Effector memory CD8-positive, alpha-beta T cell (primary cell): ENCODE measurements at regions not wholly inside any gene's neighbourhood (a gene's known extent, or its start where the extent isn't known, plus 50 kb on each side); places are given as distances from the start of the nearest gene placed in this dataset.

Experiments
- ATAC-seq: fragments of 150-1000 bp; cut with Tn5 transposase; replicated peaks from 2 replicates; pipeline ENCODE4 v1.10.0; 2021; ENCODE audit warnings: mild to moderate bottlenecking, moderate library complexity
- DNase-seq, 3 experiments: peaks; one replicate each; pipeline ENCODE4 v3.0.0; 2021
- H3K27ac Mint-ChIP-seq, 2 donors: one replicate each; pipeline ENCODE4 v1.8.0; 2022; ENCODE audit warnings: mild to moderate bottlenecking in 2 of 2, mixed read lengths in 2 of 2, moderate library complexity in 2 of 2
- H3K27me3 Mint-ChIP-seq, 2 donors: one replicate each; pipeline ENCODE4 v1.8.0; 2022; ENCODE audit warnings: mixed read lengths in 2 of 2
- H3K36me3 Mint-ChIP-seq: one replicate; pipeline ENCODE4 v1.8.0; 2022; ENCODE audit warnings: mild to moderate bottlenecking, moderate library complexity, mixed read lengths; ENCODE audit not compliant: insufficient read depth
- H3K4me1 Mint-ChIP-seq, 2 donors: one replicate each; pipeline ENCODE4 v1.8.0; 2022; ENCODE audit warnings: low read depth in 2 of 2, mixed read lengths in 2 of 2
- H3K4me3 Mint-ChIP-seq, 2 donors: one replicate each; pipeline ENCODE4 v1.8.0; 2022; ENCODE audit warnings: mild to moderate bottlenecking in 2 of 2, mixed read lengths in 2 of 2, moderate library complexity in 2 of 2
- H3K9me3 Mint-ChIP-seq, 2 donors: one replicate each; pipeline ENCODE4 v1.8.0; 2022; ENCODE audit warnings: mixed read lengths in 2 of 2

- H3K4me1 Mint-ChIP-seq = no peaks in the 10 kb centered on the region
- H3K4me3 Mint-ChIP-seq = no peak overlapping the region
- no peak overlapping the region for H3K27ac Mint-ChIP-seq
- DNase-seq = no peak
- peaks cover 3% of the 10 kb centered on the region for H3K36me3 Mint-ChIP-seq
- H3K27me3 Mint-ChIP-seq = peaks cover 26 to 39% of the 10 kb centered on the region in 2 donors
- H3K9me3 Mint-ChIP-seq = no peaks in the 10 kb centered on the region
- no peak for ATAC-seq
These were observed 500.1 kb downstream of the EPM2A start for GRCh38 chr6:145235207-145235606.

GRCh38 chr6:145238787-145239186, 496.5 kb downstream of the EPM2A start:
- Mint-ChIP-seq H3K27ac (no peak overlapping the region), H3K9me3 (no peaks in the 10 kb centered on the region), H3K27me3 (peaks cover 25 to 35% of the 10 kb centered on the region in 2 donors), H3K4me1 (no peaks in the 10 kb centered on the region), H3K4me3 (no peak overlapping the region), H3K36me3 (no peaks in the 10 kb centered on the region)
- DNase-seq (no peak), ATAC-seq (no peak)

GRCh38 chr6:145241039-145241438, 494.3 kb downstream of the EPM2A start:
- peaks cover 15 to 26% of the 10 kb centered on the region in 2 donors for H3K27me3 Mint-ChIP-seq
- no peaks in the 10 kb centered on the region for H3K36me3 Mint-ChIP-seq
- H3K4me3 Mint-ChIP-seq = no peak overlapping the region
- ATAC-seq = no peak
- H3K27ac Mint-ChIP-seq = no peak overlapping the region
- DNase-seq = no peak
- no peaks in the 10 kb centered on the region for H3K9me3 Mint-ChIP-seq
- H3K4me1 Mint-ChIP-seq = no peaks in the 10 kb centered on the region

GRCh38 chr6:145241721-145242120, 493.6 kb downstream of the EPM2A start:
- DNase-seq = no peak
- H3K27me3 Mint-ChIP-seq = peaks cover 11 to 23% of the 10 kb centered on the region in 2 donors
- no peak overlapping the region for H3K4me3 Mint-ChIP-seq
- no peaks in the 10 kb centered on the region for H3K9me3 Mint-ChIP-seq
- no peak overlapping the region for H3K27ac Mint-ChIP-seq
- no peaks in the 10 kb centered on the region for H3K4me1 Mint-ChIP-seq
- ATAC-seq = no peak
- H3K36me3 Mint-ChIP-seq = no peaks in the 10 kb centered on the region

GRCh38 chr6:145244349-145245100, 490.8 kb downstream of the EPM2A start:
- no peak for DNase-seq
- H3K4me1 Mint-ChIP-seq = no peaks in the 10 kb centered on the region
- H3K36me3 Mint-ChIP-seq = no peaks in the 10 kb centered on the region
- no peak overlapping the region for H3K4me3 Mint-ChIP-seq
- peaks cover 0 to 14% of the 10 kb centered on the region in 2 donors for H3K27me3 Mint-ChIP-seq
- no peak overlapping the region for H3K27ac Mint-ChIP-seq
- no peaks in the 10 kb centered on the region for H3K9me3 Mint-ChIP-seq
- no peak for ATAC-seq

- Mint-ChIP-seq H3K27me3 (peaks cover 0 to 14% of the 10 kb centered on the region in 2 donors), H3K36me3 (no peaks in the 10 kb centered on the region), H3K4me1 (no peaks in the 10 kb centered on the region), H3K27ac (no peak overlapping the region), H3K4me3 (no peak overlapping the region), H3K9me3 (no peaks in the 10 kb centered on the region)
- no peak for DNase-seq
- ATAC-seq = no peak
These were observed 490.2 kb downstream of the EPM2A start for GRCh38 chr6:145245119-145245518.

GRCh38 chr6:145247692-145248419, 487.5 kb downstream of the EPM2A start:
- H3K4me3 Mint-ChIP-seq = no peak overlapping the region
- H3K9me3 Mint-ChIP-seq = no peaks in the 10 kb centered on the region
- no peaks in the 10 kb centered on the region for H3K27me3 Mint-ChIP-seq
- no peak overlapping the region for H3K27ac Mint-ChIP-seq
- DNase-seq (no peak), ATAC-seq (no peak)
- H3K36me3 Mint-ChIP-seq = no peaks in the 10 kb centered on the region
- H3K4me1 Mint-ChIP-seq = no peaks in the 10 kb centered on the region

GRCh38 chr6:145250436-145250835, 484.9 kb downstream of the EPM2A start:
- DNase-seq (no peak), ATAC-seq (no peak)
- H3K27me3 Mint-ChIP-seq = peaks cover 0 to 4% of the 10 kb centered on the region in 2 donors
- no peaks in the 10 kb centered on the region for H3K36me3 Mint-ChIP-seq
- H3K4me1 Mint-ChIP-seq = no peaks in the 10 kb centered on the region
- no peak overlapping the region for H3K4me3 Mint-ChIP-seq
- no peaks in the 10 kb centered on the region for H3K9me3 Mint-ChIP-seq
- no peak overlapping the region for H3K27ac Mint-ChIP-seq

GRCh38 chr6:145252737-145253136, 482.6 kb downstream of the EPM2A start:
- H3K4me1 Mint-ChIP-seq = no peaks in the 10 kb centered on the region
- peaks cover 0 to 4% of the 10 kb centered on the region in 2 donors for H3K27me3 Mint-ChIP-seq
- H3K4me3 Mint-ChIP-seq = no peak overlapping the region
- no peaks in the 10 kb centered on the region for H3K9me3 Mint-ChIP-seq
- no peak overlapping the region for H3K27ac Mint-ChIP-seq
- ATAC-seq (no peak), DNase-seq (no peak)
- H3K36me3 Mint-ChIP-seq = no peaks in the 10 kb centered on the region

- H3K27ac Mint-ChIP-seq = no peak overlapping the region
- DNase-seq = no peak
- no peak for ATAC-seq
- no peaks in the 10 kb centered on the region for H3K9me3 Mint-ChIP-seq
- peaks cover 2% of the 10 kb centered on the region for H3K36me3 Mint-ChIP-seq
- no peak overlapping the region for H3K4me3 Mint-ChIP-seq
- peaks cover 0 to 4% of the 10 kb centered on the region in 2 donors for H3K27me3 Mint-ChIP-seq
- H3K4me1 Mint-ChIP-seq = no peaks in the 10 kb centered on the region
These were observed 480.5 kb downstream of the EPM2A start for GRCh38 chr6:145254649-145255401.

GRCh38 chr6:145257704-145258103, 477.6 kb downstream of the EPM2A start:
- DNase-seq (no peak), ATAC-seq (no peak)
- Mint-ChIP-seq H3K4me1 (no peaks in the 10 kb centered on the region), H3K9me3 (no peaks in the 10 kb centered on the region), H3K27me3 (peaks cover 6 to 10% of the 10 kb centered on the region in 2 donors), H3K36me3 (peaks cover 2% of the 10 kb centered on the region), H3K4me3 (no peak overlapping the region), H3K27ac (no peak overlapping the region)

GRCh38 chr6:145258122-145258521, 477.2 kb downstream of the EPM2A start:
- no peak for DNase-seq
- Mint-ChIP-seq H3K9me3 (no peaks in the 10 kb centered on the region), H3K4me3 (no peak overlapping the region), H3K4me1 (no peaks in the 10 kb centered on the region), H3K27me3 (peaks cover 6 to 10% of the 10 kb centered on the region in 2 donors), H3K27ac (no peak overlapping the region), H3K36me3 (peaks cover 2% of the 10 kb centered on the region)
- no peak for ATAC-seq

- peaks cover 2% of the 10 kb centered on the region for H3K36me3 Mint-ChIP-seq
- H3K4me1 Mint-ChIP-seq = no peaks in the 10 kb centered on the region
- H3K27ac Mint-ChIP-seq = no peak overlapping the region
- DNase-seq (no peak), ATAC-seq (no peak)
- no peaks in the 10 kb centered on the region for H3K9me3 Mint-ChIP-seq
- no peak overlapping the region for H3K4me3 Mint-ChIP-seq
- H3K27me3 Mint-ChIP-seq = peaks cover 6% of the 10 kb centered on the region in 2 donors
These were observed 474.7 kb downstream of the EPM2A start for GRCh38 chr6:145260484-145261175.
